GM23338 (cell line): ENCODE measurements at regions not wholly inside any gene's neighbourhood (a gene's known extent, or its start where the extent isn't known, plus 50 kb on each side); places are given as distances from the start of the nearest gene placed in this dataset.

Experiments
- ATAC-seq: fragments of 200-7000 bp; cut with Tn5 transposase; 3 replicates; pipeline ENCODE4 v1.9.1; 2020
- DNase-seq: peaks from one replicate; pipeline ENCODE4 v3.0.0-alpha.2; 2015; ENCODE audit warnings: low spot score
- H2AFZ ChIP-seq: fragments of 200-600 bp; sonication (generic); 2 replicates; pipeline ENCODE4 v1.8.0; 2016; ENCODE audit warnings: antibody characterized with exemption, mild to moderate bottlenecking, moderate library complexity
- H3F3A ChIP-seq: fragments of 200-600 bp; sonication (generic); replicated peaks from 2 replicates; pipeline ENCODE4 v1.8.0; 2017; ENCODE audit warnings: antibody characterized with exemption, mixed run types, low read depth
- H3K27ac ChIP-seq: fragments of 200-600 bp; sonication (generic); 2 replicates; pipeline ENCODE4 v1.6.1; 2016; ENCODE audit warnings: low read depth
- H3K27me3 ChIP-seq: fragments of 200-600 bp; sonication (generic); 2 replicates; pipeline ENCODE4 v1.8.0; 2016; ENCODE audit warnings: mild to moderate bottlenecking, mixed run types, moderate library complexity; ENCODE audit not compliant: insufficient read depth
- H3K36me3 ChIP-seq: fragments of 200-600 bp; sonication (generic); 2 replicates; pipeline ENCODE4 v1.8.0; 2016; ENCODE audit warnings: mild to moderate bottlenecking; ENCODE audit not compliant: insufficient read depth
- H3K4me1 ChIP-seq: fragments of 200-600 bp; sonication (generic); 2 replicates; pipeline ENCODE4 v1.8.0; 2016; ENCODE audit warnings: mild to moderate bottlenecking, moderate library complexity; ENCODE audit not compliant: insufficient read depth
- H3K4me2 ChIP-seq: fragments of 200-600 bp; sonication (generic); 2 replicates; pipeline ENCODE4 v1.7.1; 2017; ENCODE audit warnings: mixed run types
- H3K4me3 ChIP-seq: fragments of 200-600 bp; sonication (generic); 2 replicates; pipeline ENCODE4 v1.6.1; 2016; ENCODE audit warnings: mixed run types
- H3K79me2 ChIP-seq: fragments of 200-600 bp; sonication (generic); replicated peaks from 2 replicates; pipeline ENCODE4 v1.8.0; 2017; ENCODE audit warnings: mild to moderate bottlenecking; ENCODE audit not compliant: insufficient read depth
- H3K9me2 ChIP-seq: fragments of 200-600 bp; sonication (generic); 2 replicates; pipeline ENCODE4 v1.8.0; 2017; ENCODE audit not compliant: insufficient read depth
- H4K20me1 ChIP-seq: fragments of 200-600 bp; sonication (generic); replicated peaks from 2 replicates; pipeline ENCODE4 v1.8.0; 2017; ENCODE audit warnings: mild to moderate bottlenecking; ENCODE audit not compliant: insufficient read depth
- H3K27ac Mint-ChIP-seq: 2 replicates; pipeline ENCODE4 v1.8.0; 2020; ENCODE audit warnings: inconsistent platforms, mild to moderate bottlenecking, moderate library complexity, mixed read lengths
- H3K27me3 Mint-ChIP-seq: 3 replicates; pipeline ENCODE4 v1.8.0; 2022; ENCODE audit warnings: low read depth, mild to moderate bottlenecking, moderate library complexity, mixed read lengths, inconsistent platforms; ENCODE audit not compliant: insufficient read depth, poor library complexity
- H3K36me3 Mint-ChIP-seq: 3 replicates; pipeline ENCODE4 v1.8.0; 2021; ENCODE audit warnings: low read depth, mild to moderate bottlenecking, inconsistent platforms, moderate library complexity, mixed read lengths
- H3K4me1 Mint-ChIP-seq: 3 replicates; pipeline ENCODE4 v1.8.0; 2020; ENCODE audit warnings: mild to moderate bottlenecking, inconsistent platforms, mixed read lengths
- H3K4me3 Mint-ChIP-seq: 3 replicates; pipeline ENCODE4 v1.8.0; 2021; ENCODE audit warnings: moderate library complexity, mild to moderate bottlenecking, inconsistent platforms, mixed read lengths
- H3K9me3 Mint-ChIP-seq: 3 replicates; pipeline ENCODE4 v1.8.0; 2020; ENCODE audit warnings: moderate library complexity, mild to moderate bottlenecking, inconsistent platforms, mixed read lengths
- CREB1 ChIP-seq: fragments of 250-450 bp; sonication (Bioruptor Pico); IDR thresholded peaks from 2 replicates; pipeline ENCODE4 v1.5.0; 2020; ENCODE audit warnings: low read depth, mild to moderate bottlenecking, moderate library complexity
- EZH2 ChIP-seq: fragments of 200-600 bp; sonication (generic); IDR thresholded peaks from one replicate; pipeline ENCODE4 v1.8.0; 2017; ENCODE audit warnings: antibody characterized with exemption, mild to moderate bottlenecking, low read depth; ENCODE audit not compliant: unreplicated experiment
- EZH2phosphoT487 ChIP-seq: fragments of 200-600 bp; sonication (generic); IDR thresholded peaks from one replicate; pipeline ENCODE4 v1.8.1; 2018; ENCODE audit warnings: antibody characterized with exemption; ENCODE audit not compliant: unreplicated experiment
- JUNB ChIP-seq: IDR thresholded peaks from one replicate; pipeline ENCODE4 v1.6.1; 2016; ENCODE audit warnings: antibody characterized with exemption; ENCODE audit not compliant: unreplicated experiment
- NANOG ChIP-seq: IDR thresholded peaks from 2 replicates; pipeline ENCODE4 v1.6.1; 2016; ENCODE audit warnings: antibody characterized with exemption, borderline replicate concordance
- POLR2AphosphoS5 ChIP-seq: IDR thresholded peaks from 2 replicates; pipeline ENCODE4 v1.6.1; 2016; ENCODE audit warnings: antibody characterized with exemption, low read depth
- STAT1 ChIP-seq: IDR thresholded peaks from one replicate; pipeline ENCODE4 v1.6.1; 2016; ENCODE audit warnings: antibody characterized with exemption; ENCODE audit not compliant: unreplicated experiment
- ZNF114 ChIP-seq: fragments of 250-450 bp; sonication (Bioruptor Pico); IDR thresholded peaks from 2 replicates; pipeline ENCODE4 v1.5.0; 2020; ENCODE audit warnings: mild to moderate bottlenecking, moderate library complexity
- ZNF331 ChIP-seq: fragments of 250-450 bp; sonication (Bioruptor Pico); IDR thresholded peaks from 2 replicates; pipeline ENCODE4 v1.5.0; 2020; ENCODE audit warnings: low read depth, mild to moderate bottlenecking, moderate library complexity
- TF ChIP-seq, protein P1 (sequence below): fragments of 250-450 bp; sonication (Bioruptor Pico); IDR thresholded peaks from 2 replicates; pipeline ENCODE4 v1.5.0; 2020; ENCODE audit warnings: mild to moderate bottlenecking, moderate library complexity
- TF ChIP-seq, protein P2 (sequence below): IDR thresholded peaks from one replicate; pipeline ENCODE4 v1.6.1; 2018; ENCODE audit warnings: antibody characterized with exemption; ENCODE audit not compliant: unreplicated experiment
- TF ChIP-seq, protein P3 (sequence below): IDR thresholded peaks from 2 replicates; pipeline ENCODE4 v1.6.1; 2016; ENCODE audit warnings: antibody characterized with exemption
- TF ChIP-seq, protein P4 (sequence below), 2 experiments: fragments of 200-600 bp in 1 of 2; sonication (generic) in 1 of 2; conservative IDR thresholded peaks; 2 replicates each; pipeline versions ENCODE4 v1.5.1 to v1.6.1; 2016 to 2017; ENCODE audit warnings: antibody characterized with exemption in 2 of 2, low read depth in 2 of 2, mild to moderate bottlenecking in 2 of 2, moderate library complexity in 1 of 2

DNA sequence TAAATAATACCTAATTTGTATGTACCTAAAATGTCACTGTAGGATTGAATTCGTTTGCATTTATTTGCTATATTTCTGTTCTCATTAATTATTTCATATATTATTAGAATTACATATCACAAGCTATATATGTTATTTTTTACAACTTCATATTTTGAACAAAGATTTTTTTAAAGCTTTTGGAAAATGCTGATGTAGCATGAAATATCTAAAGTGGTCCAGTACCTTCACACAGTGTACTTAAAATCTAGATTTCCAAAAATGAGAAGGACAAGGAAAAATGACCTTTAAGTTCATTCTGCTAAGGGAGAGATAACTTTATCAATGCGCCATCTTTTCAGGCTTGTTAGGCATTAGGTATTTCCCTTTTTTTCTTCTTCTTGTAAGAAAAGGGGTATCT lies 71.8 kb downstream of the LARP7 start:
- Histone ChIP-seq H3K4me3 (no peak overlapping the region), H2AFZ (no peak overlapping the region), H3K79me2 (peaks cover 84% of the 10 kb centered on the region), H3K36me3 (no peaks in the 10 kb centered on the region; the same call in 1 of the 2 replicates), H3F3A (no peaks in the 10 kb centered on the region), H3K4me1 (peaks cover 35% of the 10 kb centered on the region), H4K20me1 (no peaks in the 10 kb centered on the region), H3K27ac (no peak overlapping the region), H3K4me2 (peak overlapping the region; percentile 87; the same call in 1 of the 2 replicates), H3K27me3 (no peaks in the 10 kb centered on the region), H3K9me2 (no peaks in the 10 kb centered on the region)
- H3K4me3 Mint-ChIP-seq = no peak overlapping the region
- peaks cover 8% of the 10 kb centered on the region for H3K27me3 Mint-ChIP-seq
- no peak overlapping the region for H3K27ac Mint-ChIP-seq
- ATAC-seq = no peak
- peaks cover 3% of the 10 kb centered on the region; the same call in 1 of the 3 replicates for H3K9me3 Mint-ChIP-seq
- no peak for TF ChIP-seq ZNF331 (CRISPR knock-in tag)
- TF ChIP-seq, protein P1, sequence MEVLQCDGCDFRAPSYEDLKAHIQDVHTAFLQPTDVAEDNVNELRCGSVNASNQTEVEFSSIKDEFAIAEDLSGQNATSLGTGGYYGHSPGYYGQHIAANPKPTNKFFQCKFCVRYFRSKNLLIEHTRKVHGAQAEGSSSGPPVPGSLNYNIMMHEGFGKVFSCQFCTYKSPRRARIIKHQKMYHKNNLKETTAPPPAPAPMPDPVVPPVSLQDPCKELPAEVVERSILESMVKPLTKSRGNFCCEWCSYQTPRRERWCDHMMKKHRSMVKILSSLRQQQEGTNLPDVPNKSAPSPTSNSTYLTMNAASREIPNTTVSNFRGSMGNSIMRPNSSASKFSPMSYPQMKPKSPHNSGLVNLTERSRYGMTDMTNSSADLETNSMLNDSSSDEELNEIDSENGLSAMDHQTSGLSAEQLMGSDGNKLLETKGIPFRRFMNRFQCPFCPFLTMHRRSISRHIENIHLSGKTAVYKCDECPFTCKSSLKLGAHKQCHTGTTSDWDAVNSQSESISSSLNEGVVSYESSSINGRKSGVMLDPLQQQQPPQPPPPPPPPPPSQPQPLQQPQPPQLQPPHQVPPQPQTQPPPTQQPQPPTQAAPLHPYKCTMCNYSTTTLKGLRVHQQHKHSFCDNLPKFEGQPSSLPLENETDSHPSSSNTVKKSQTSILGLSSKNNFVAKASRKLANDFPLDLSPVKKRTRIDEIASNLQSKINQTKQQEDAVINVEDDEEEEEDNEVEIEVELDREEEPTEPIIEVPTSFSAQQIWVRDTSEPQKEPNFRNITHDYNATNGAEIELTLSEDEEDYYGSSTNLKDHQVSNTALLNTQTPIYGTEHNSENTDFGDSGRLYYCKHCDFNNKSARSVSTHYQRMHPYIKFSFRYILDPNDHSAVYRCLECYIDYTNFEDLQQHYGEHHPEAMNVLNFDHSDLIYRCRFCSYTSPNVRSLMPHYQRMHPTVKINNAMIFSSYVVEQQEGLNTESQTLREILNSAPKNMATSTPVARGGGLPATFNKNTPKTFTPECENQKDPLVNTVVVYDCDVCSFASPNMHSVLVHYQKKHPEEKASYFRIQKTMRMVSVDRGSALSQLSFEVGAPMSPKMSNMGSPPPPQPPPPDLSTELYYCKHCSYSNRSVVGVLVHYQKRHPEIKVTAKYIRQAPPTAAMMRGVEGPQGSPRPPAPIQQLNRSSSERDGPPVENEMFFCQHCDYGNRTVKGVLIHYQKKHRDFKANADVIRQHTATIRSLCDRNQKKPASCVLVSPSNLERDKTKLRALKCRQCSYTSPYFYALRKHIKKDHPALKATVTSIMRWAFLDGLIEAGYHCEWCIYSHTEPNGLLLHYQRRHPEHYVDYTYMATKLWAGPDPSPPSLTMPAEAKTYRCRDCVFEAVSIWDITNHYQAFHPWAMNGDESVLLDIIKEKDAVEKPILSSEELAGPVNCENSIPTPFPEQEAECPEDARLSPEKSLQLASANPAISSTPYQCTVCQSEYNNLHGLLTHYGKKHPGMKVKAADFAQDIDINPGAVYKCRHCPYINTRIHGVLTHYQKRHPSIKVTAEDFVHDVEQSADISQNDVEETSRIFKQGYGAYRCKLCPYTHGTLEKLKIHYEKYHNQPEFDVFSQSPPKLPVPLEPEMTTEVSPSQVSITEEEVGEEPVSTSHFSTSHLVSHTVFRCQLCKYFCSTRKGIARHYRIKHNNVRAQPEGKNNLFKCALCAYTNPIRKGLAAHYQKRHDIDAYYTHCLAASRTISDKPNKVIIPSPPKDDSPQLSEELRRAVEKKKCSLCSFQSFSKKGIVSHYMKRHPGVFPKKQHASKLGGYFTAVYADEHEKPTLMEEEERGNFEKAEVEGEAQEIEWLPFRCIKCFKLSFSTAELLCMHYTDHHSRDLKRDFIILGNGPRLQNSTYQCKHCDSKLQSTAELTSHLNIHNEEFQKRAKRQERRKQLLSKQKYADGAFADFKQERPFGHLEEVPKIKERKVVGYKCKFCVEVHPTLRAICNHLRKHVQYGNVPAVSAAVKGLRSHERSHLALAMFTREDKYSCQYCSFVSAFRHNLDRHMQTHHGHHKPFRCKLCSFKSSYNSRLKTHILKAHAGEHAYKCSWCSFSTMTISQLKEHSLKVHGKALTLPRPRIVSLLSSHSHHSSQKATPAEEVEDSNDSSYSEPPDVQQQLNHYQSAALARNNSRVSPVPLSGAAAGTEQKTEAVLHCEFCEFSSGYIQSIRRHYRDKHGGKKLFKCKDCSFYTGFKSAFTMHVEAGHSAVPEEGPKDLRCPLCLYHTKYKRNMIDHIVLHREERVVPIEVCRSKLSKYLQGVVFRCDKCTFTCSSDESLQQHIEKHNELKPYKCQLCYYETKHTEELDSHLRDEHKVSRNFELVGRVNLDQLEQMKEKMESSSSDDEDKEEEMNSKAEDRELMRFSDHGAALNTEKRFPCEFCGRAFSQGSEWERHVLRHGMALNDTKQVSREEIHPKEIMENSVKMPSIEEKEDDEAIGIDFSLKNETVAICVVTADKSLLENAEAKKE (CRISPR knock-in tag) = no peak
- TF ChIP-seq, protein P2, sequence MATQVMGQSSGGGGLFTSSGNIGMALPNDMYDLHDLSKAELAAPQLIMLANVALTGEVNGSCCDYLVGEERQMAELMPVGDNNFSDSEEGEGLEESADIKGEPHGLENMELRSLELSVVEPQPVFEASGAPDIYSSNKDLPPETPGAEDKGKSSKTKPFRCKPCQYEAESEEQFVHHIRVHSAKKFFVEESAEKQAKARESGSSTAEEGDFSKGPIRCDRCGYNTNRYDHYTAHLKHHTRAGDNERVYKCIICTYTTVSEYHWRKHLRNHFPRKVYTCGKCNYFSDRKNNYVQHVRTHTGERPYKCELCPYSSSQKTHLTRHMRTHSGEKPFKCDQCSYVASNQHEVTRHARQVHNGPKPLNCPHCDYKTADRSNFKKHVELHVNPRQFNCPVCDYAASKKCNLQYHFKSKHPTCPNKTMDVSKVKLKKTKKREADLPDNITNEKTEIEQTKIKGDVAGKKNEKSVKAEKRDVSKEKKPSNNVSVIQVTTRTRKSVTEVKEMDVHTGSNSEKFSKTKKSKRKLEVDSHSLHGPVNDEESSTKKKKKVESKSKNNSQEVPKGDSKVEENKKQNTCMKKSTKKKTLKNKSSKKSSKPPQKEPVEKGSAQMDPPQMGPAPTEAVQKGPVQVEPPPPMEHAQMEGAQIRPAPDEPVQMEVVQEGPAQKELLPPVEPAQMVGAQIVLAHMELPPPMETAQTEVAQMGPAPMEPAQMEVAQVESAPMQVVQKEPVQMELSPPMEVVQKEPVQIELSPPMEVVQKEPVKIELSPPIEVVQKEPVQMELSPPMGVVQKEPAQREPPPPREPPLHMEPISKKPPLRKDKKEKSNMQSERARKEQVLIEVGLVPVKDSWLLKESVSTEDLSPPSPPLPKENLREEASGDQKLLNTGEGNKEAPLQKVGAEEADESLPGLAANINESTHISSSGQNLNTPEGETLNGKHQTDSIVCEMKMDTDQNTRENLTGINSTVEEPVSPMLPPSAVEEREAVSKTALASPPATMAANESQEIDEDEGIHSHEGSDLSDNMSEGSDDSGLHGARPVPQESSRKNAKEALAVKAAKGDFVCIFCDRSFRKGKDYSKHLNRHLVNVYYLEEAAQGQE = no peak
- TF ChIP-seq EZH2phosphoT487 = no peak
- no peak for TF ChIP-seq CREB1 (CRISPR knock-in tag)
- no peak for TF ChIP-seq NANOG
- no peak for TF ChIP-seq ZNF114
- TF ChIP-seq EZH2 = no peak
- TF ChIP-seq POLR2AphosphoS5 = no peak
- no peak for TF ChIP-seq STAT1
- TF ChIP-seq, protein P3, sequence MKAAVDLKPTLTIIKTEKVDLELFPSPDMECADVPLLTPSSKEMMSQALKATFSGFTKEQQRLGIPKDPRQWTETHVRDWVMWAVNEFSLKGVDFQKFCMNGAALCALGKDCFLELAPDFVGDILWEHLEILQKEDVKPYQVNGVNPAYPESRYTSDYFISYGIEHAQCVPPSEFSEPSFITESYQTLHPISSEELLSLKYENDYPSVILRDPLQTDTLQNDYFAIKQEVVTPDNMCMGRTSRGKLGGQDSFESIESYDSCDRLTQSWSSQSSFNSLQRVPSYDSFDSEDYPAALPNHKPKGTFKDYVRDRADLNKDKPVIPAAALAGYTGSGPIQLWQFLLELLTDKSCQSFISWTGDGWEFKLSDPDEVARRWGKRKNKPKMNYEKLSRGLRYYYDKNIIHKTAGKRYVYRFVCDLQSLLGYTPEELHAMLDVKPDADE = no peak
- TF ChIP-seq JUNB = no peak
- TF ChIP-seq, protein P4, sequence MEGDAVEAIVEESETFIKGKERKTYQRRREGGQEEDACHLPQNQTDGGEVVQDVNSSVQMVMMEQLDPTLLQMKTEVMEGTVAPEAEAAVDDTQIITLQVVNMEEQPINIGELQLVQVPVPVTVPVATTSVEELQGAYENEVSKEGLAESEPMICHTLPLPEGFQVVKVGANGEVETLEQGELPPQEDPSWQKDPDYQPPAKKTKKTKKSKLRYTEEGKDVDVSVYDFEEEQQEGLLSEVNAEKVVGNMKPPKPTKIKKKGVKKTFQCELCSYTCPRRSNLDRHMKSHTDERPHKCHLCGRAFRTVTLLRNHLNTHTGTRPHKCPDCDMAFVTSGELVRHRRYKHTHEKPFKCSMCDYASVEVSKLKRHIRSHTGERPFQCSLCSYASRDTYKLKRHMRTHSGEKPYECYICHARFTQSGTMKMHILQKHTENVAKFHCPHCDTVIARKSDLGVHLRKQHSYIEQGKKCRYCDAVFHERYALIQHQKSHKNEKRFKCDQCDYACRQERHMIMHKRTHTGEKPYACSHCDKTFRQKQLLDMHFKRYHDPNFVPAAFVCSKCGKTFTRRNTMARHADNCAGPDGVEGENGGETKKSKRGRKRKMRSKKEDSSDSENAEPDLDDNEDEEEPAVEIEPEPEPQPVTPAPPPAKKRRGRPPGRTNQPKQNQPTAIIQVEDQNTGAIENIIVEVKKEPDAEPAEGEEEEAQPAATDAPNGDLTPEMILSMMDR (conservative IDR thresholded peaks at IDR 0.05; ENCODE audit: low read depth in 2 of 2) = no peak
- H3K4me1 Mint-ChIP-seq = peaks cover 27% of the 10 kb centered on the region
- peaks cover 10% of the 10 kb centered on the region for H3K36me3 Mint-ChIP-seq
- DNase-seq = no peak
